GM19468 (cell line): ENCODE measurements at regions not wholly inside any gene's neighbourhood (a gene's known extent, or its start where the extent isn't known, plus 50 kb on each side); places are given as distances from the start of the nearest gene placed in this dataset.
"Not testable (repeated sequence)": the region's sequence is repeated elsewhere in the genome, so short reads cannot be mapped to it uniquely, and the experiment has no call there.

Experiments used
- ATAC-seq: cut with Tn5 transposase; IDR thresholded peaks from one replicate; pipeline ENCODE4 v1.9.1; 2021; ENCODE audit warnings: mild to moderate bottlenecking, moderate library complexity, moderate number of reproducible peaks; ENCODE audit not compliant: unreplicated experiment; ENCODE audit errors: extremely low read depth

- not testable (repeated sequence) for ATAC-seq
These were observed 187.5 kb upstream of the KCNMB2 start for GRCh38 chr3:178348561-178349217.

GRCh38 chr3:178349218-178349596, 187.0 kb upstream of the KCNMB2 start:
- not testable (repeated sequence) for ATAC-seq

GRCh38 chr3:178350763-178351162, 185.5 kb upstream of the KCNMB2 start:
- ATAC-seq: no peak

- ATAC-seq: no peak
These were observed 183.8 kb upstream of the KCNMB2 start for GRCh38 chr3:178352326-178353005.

- no peak for ATAC-seq
These were observed 183.1 kb upstream of the KCNMB2 start for GRCh38 chr3:178353006-178353694.

- no peak for ATAC-seq
These were observed 176.5 kb upstream of the KCNMB2 start for GRCh38 chr3:178359728-178360127.

GRCh38 chr3:178363048-178363447, 173.2 kb upstream of the KCNMB2 start:
- ATAC-seq: not testable (repeated sequence)

- no peak for ATAC-seq
These were observed 168.2 kb upstream of the KCNMB2 start for GRCh38 chr3:178367817-178368617.

- no peak for ATAC-seq
These were observed 167.2 kb upstream of the KCNMB2 start for GRCh38 chr3:178369006-178369405.

GRCh38 chr3:178369811-178370210, 166.4 kb upstream of the KCNMB2 start:
- ATAC-seq: no peak

GRCh38 chr3:178370387-178370786, 165.8 kb upstream of the KCNMB2 start:
- ATAC-seq: no peak

GRCh38 chr3:178381555-178381954, 154.7 kb upstream of the KCNMB2 start:
- no peak for ATAC-seq

- ATAC-seq: no peak
These were observed 154.2 kb upstream of the KCNMB2 start for GRCh38 chr3:178381971-178382448.

- no peak for ATAC-seq
These were observed 153.7 kb upstream of the KCNMB2 start for GRCh38 chr3:178382449-178383061.

GRCh38 chr3:178384321-178385230, 151.7 kb upstream of the KCNMB2 start:
- ATAC-seq: no peak

GRCh38 chr3:178385280-178385952, 150.8 kb upstream of the KCNMB2 start:
- no peak for ATAC-seq

- ATAC-seq: no peak
These were observed 149.8 kb upstream of the KCNMB2 start for GRCh38 chr3:178386401-178386800.

- ATAC-seq: no peak
These were observed 149.4 kb upstream of the KCNMB2 start for GRCh38 chr3:178386880-178387279.
